Endodermal cell (in vitro differentiated cells): ENCODE measurements at regions not wholly inside any gene's neighbourhood (a gene's known extent, or its start where the extent isn't known, plus 50 kb on each side); places are given as distances from the start of the nearest gene placed in this dataset.

Experiments used
- DNase-seq: peaks from one replicate; pipeline ENCODE4 v3.0.0-alpha.2; 2017
- H3K27ac ChIP-seq: 2 replicates; pipeline ENCODE4 v1.5.1; 2013; ENCODE audit warnings: mild to moderate bottlenecking, low read depth, low read length, moderate library complexity
- H3K27me3 ChIP-seq: 2 replicates; pipeline ENCODE4 v1.6.1; 2013; ENCODE audit warnings: mild to moderate bottlenecking, low read length, moderate library complexity; ENCODE audit not compliant: insufficient read depth, control insufficient read depth, poor library complexity, severe bottlenecking
- H3K36me3 ChIP-seq: 2 replicates; pipeline ENCODE4 v1.7.0; 2013; ENCODE audit warnings: mild to moderate bottlenecking, low read length, moderate library complexity; ENCODE audit not compliant: control insufficient read depth, insufficient read depth
- H3K4me1 ChIP-seq: one replicate; pipeline ENCODE4 v1.7.0; 2013; ENCODE audit warnings: low read length; ENCODE audit not compliant: control insufficient read depth, insufficient read depth
- H3K4me3 ChIP-seq: 2 replicates; pipeline ENCODE4 v1.5.1; 2013; ENCODE audit warnings: mild to moderate bottlenecking, low read length, moderate library complexity
- H3K9ac ChIP-seq: 2 replicates; pipeline ENCODE4 v1.6.1; 2013; ENCODE audit warnings: mild to moderate bottlenecking, low read length, moderate library complexity; ENCODE audit not compliant: poor library complexity, severe bottlenecking; ENCODE audit errors: extremely low read depth
- H3K9me3 ChIP-seq: 2 replicates; pipeline ENCODE4 v1.6.1; 2013; ENCODE audit warnings: mild to moderate bottlenecking, low read length, moderate library complexity; ENCODE audit not compliant: control insufficient read depth
- H3K27ac Mint-ChIP-seq: 2 replicates; pipeline ENCODE4 v1.8.0; 2020; ENCODE audit warnings: mixed read lengths
- H3K27me3 Mint-ChIP-seq: 2 replicates; pipeline ENCODE4 v1.8.0; 2021; ENCODE audit warnings: mild to moderate bottlenecking, mixed read lengths; ENCODE audit not compliant: insufficient read depth
- H3K36me3 Mint-ChIP-seq: 2 replicates; pipeline ENCODE4 v1.8.0; 2020; ENCODE audit warnings: low read depth, mixed read lengths
- H3K4me1 Mint-ChIP-seq: 2 replicates; pipeline ENCODE4 v1.8.0; 2020; ENCODE audit warnings: mixed read lengths
- H3K4me3 Mint-ChIP-seq: 2 replicates; pipeline ENCODE4 v1.8.0; 2020; ENCODE audit warnings: mild to moderate bottlenecking, moderate library complexity, mixed read lengths
- H3K9me3 Mint-ChIP-seq: 2 replicates; pipeline ENCODE4 v1.8.0; 2020; ENCODE audit warnings: mild to moderate bottlenecking, mixed read lengths
- WGBS, 2 experiments: methylation state at CpG; one replicate each; pipeline versions ENCODE4 v1.1.5 to v1.1.7; 2013; ENCODE audit warnings: missing lambda C conversion rate in 2 of 2, mixed read lengths in 1 of 2; ENCODE audit not compliant: insufficient coverage in 1 of 2, insufficient read length in 1 of 2; 5-methylcytosine and 5-hydroxymethylcytosine counted together
- TF ChIP-seq, protein P1 (sequence below): fragments of 200-600 bp; sonication (generic); conservative IDR thresholded peaks from 2 replicates; pipeline ENCODE4 v1.5.0; 2021; ENCODE audit warnings: antibody characterized with exemption, mild to moderate bottlenecking

DNA sequence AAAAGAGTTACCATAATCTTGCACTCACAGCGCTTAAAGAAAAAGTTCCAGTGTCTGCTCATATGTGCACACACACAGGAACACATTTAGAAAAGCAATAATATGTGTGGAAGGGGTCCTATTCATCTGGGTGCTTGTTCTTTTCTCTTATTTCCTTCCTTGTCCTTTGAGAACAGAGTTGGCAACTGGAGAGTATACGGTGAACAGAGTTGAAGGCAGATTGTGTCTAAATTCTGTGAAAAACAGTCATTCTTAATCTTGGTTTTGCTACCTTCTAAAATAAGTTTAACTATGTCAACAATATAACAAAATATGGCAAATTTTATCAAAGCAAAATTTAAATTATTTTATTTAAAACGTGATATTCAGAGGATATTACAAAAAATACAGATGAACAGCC is 365.1 kb upstream of the NOCT start:
- Histone ChIP-seq H3K4me3 (no peak overlapping the region), H3K9me3 (no peaks in the 10 kb centered on the region), H3K27ac (no peak overlapping the region), H3K9ac (no peak overlapping the region), H3K36me3 (no peaks in the 10 kb centered on the region), H3K4me1 (no peaks in the 10 kb centered on the region), H3K27me3 (no peaks in the 10 kb centered on the region)
- no peak for DNase-seq
- Mint-ChIP-seq H3K9me3 (no peaks in the 10 kb centered on the region), H3K27ac (no peak overlapping the region), H3K27me3 (no peaks in the 10 kb centered on the region), H3K4me3 (no peak overlapping the region), H3K4me1 (peaks cover 6% of the 10 kb centered on the region), H3K36me3 (no peaks in the 10 kb centered on the region)
- 91 to 100% methylated on average over 1 to 3 of the region's 3 CpGs for WGBS, 2 experiments
- TF ChIP-seq, protein P1, sequence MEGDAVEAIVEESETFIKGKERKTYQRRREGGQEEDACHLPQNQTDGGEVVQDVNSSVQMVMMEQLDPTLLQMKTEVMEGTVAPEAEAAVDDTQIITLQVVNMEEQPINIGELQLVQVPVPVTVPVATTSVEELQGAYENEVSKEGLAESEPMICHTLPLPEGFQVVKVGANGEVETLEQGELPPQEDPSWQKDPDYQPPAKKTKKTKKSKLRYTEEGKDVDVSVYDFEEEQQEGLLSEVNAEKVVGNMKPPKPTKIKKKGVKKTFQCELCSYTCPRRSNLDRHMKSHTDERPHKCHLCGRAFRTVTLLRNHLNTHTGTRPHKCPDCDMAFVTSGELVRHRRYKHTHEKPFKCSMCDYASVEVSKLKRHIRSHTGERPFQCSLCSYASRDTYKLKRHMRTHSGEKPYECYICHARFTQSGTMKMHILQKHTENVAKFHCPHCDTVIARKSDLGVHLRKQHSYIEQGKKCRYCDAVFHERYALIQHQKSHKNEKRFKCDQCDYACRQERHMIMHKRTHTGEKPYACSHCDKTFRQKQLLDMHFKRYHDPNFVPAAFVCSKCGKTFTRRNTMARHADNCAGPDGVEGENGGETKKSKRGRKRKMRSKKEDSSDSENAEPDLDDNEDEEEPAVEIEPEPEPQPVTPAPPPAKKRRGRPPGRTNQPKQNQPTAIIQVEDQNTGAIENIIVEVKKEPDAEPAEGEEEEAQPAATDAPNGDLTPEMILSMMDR: no peak

GRCh38 chr4:138647433-138647832 is 368.1 kb upstream of the NOCT start:
- no peaks in the 10 kb centered on the region for H3K36me3 ChIP-seq
- no peaks in the 10 kb centered on the region for H3K27me3 Mint-ChIP-seq

DNA sequence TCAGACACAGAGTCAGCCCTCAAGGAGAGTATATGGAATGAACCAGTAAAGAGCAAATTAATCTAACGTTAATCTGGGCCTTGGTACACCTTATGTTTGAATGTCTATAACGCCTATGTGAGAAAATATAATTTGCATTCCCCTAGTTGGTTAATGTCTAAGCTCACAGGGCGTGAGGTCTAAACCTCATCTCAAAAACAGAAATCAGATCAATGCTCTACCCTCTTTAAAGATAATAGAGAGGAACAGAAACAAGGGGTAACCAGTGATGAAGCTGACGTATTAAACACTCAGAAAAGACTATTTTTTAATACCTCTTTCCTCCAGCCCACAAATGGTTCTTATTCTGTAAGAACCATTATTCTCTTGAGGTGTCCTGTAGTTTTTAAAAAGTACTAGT is 369.2 kb upstream of the NOCT start:
- H3K4me1 Mint-ChIP-seq: peaks cover 8% of the 10 kb centered on the region
- TF ChIP-seq, protein P1: no peak
- Histone ChIP-seq H3K9ac (no peak overlapping the region), H3K4me1 (no peaks in the 10 kb centered on the region), H3K27ac (no peak overlapping the region), H3K4me3 (no peak overlapping the region), H3K9me3 (no peaks in the 10 kb centered on the region), H3K36me3 (no peaks in the 10 kb centered on the region), H3K27me3 (no peaks in the 10 kb centered on the region)
- no peak overlapping the region for H3K27ac Mint-ChIP-seq
- H3K9me3 Mint-ChIP-seq: no peaks in the 10 kb centered on the region
- H3K27me3 Mint-ChIP-seq: no peaks in the 10 kb centered on the region
- 88% methylated on average over 4 of the region's 4 CpGs; no CpG with 5 or more reads in 1 of the 2 experiments for WGBS, 2 experiments
- no peaks in the 10 kb centered on the region for H3K36me3 Mint-ChIP-seq
- no peak for DNase-seq
- H3K4me3 Mint-ChIP-seq: no peak overlapping the region

More at GRCh38 chr4:138647433-138647832, 368.1 kb upstream of the NOCT start:
- no peaks in the 10 kb centered on the region for H3K36me3 Mint-ChIP-seq
- H3K4me1 Mint-ChIP-seq: peaks cover 6% of the 10 kb centered on the region
- Histone ChIP-seq H3K9me3 (no peaks in the 10 kb centered on the region), H3K27ac (no peak overlapping the region), H3K4me1 (no peaks in the 10 kb centered on the region), H3K27me3 (no peaks in the 10 kb centered on the region), H3K4me3 (no peak overlapping the region), H3K9ac (no peak overlapping the region)
- peak; percentile 71 for DNase-seq
- no peak overlapping the region for H3K27ac Mint-ChIP-seq
- no peaks in the 10 kb centered on the region for H3K9me3 Mint-ChIP-seq
- WGBS, 2 experiments: 57 to 60% methylated on average over 1 to 2 of the region's 2 CpGs
- TF ChIP-seq, protein P1: no peak
- no peak overlapping the region for H3K4me3 Mint-ChIP-seq
